Hepatocyte (in vitro differentiated cells): ENCODE measurements at regions not wholly inside any gene's neighbourhood (a gene's known extent, or its start where the extent isn't known, plus 50 kb on each side); places are given as distances from the start of the nearest gene placed in this dataset.

Experiments used
- EZH2 ChIP-seq: fragments of 200-600 bp; sonication (generic); IDR thresholded peaks from 2 replicates; pipeline ENCODE4 v1.6.1; 2016; ENCODE audit warnings: antibody characterized with exemption, mild to moderate bottlenecking, borderline replicate concordance
- EZH2phosphoT487 ChIP-seq: fragments of 200-600 bp; sonication (generic); IDR thresholded peaks from one replicate; pipeline ENCODE4 v1.6.1; 2018; ENCODE audit warnings: antibody characterized with exemption, mild to moderate bottlenecking, low read depth, moderate library complexity; ENCODE audit not compliant: unreplicated experiment, severe bottlenecking
- TF ChIP-seq, protein P1 (sequence below): fragments of 200-600 bp; sonication (generic); IDR thresholded peaks from 2 replicates; pipeline ENCODE4 v1.5.1; 2016; ENCODE audit warnings: antibody characterized with exemption, mild to moderate bottlenecking; ENCODE audit not compliant: poor library complexity

DNA sequence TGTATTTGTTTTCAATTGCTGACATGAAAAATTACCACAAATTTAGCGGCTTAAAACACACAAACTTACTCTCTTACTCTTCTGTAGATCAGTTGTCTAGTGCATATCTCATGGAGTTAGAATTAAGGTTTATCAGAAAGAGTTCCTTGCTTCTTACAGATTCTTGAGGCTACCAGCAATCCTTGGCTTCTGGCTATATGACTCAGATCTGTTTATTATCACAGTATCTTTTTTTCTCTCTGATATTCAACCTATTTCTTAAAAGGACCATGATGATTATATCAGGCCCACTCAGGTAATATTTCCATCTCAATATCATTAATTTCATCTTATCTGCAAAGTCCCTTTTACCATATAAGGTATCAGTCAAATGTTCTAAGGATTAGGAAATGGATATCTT is 263.5 kb upstream of the BCHE start:
- TF ChIP-seq, protein P1, sequence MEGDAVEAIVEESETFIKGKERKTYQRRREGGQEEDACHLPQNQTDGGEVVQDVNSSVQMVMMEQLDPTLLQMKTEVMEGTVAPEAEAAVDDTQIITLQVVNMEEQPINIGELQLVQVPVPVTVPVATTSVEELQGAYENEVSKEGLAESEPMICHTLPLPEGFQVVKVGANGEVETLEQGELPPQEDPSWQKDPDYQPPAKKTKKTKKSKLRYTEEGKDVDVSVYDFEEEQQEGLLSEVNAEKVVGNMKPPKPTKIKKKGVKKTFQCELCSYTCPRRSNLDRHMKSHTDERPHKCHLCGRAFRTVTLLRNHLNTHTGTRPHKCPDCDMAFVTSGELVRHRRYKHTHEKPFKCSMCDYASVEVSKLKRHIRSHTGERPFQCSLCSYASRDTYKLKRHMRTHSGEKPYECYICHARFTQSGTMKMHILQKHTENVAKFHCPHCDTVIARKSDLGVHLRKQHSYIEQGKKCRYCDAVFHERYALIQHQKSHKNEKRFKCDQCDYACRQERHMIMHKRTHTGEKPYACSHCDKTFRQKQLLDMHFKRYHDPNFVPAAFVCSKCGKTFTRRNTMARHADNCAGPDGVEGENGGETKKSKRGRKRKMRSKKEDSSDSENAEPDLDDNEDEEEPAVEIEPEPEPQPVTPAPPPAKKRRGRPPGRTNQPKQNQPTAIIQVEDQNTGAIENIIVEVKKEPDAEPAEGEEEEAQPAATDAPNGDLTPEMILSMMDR, result no peak
- no peak for TF ChIP-seq EZH2phosphoT487
- no peak for TF ChIP-seq EZH2
